ENCODE measurements at regions not wholly inside any gene's neighbourhood (a gene's known extent, or its start where the extent isn't known, plus 50 kb on each side); places are given as distances from the start of the nearest gene placed in this dataset.

GRCh38 chr7:16265863-16266458, 155.4 kb downstream of the CRPPA start:
- H3K36me3 ChIP-seq (ENCODE audit: control insufficient read depth, insufficient read depth, low read length), result no peaks in the 10 kb centered on the region
- no peaks in the 10 kb centered on the region for H3K27me3 ChIP-seq (ENCODE audit: control insufficient read depth, insufficient read depth, low read length)
- no peak for TF ChIP-seq EZH2 (IDR thresholded peaks at IDR 0.05; ENCODE audit: low read length, missing control alignments)
- TF ChIP-seq CTCF (conservative IDR thresholded peaks at IDR 0.05 in 1 of 2, IDR thresholded peaks at IDR 0.05 in 1 of 2; ENCODE audit: low read depth in 1 of 2, low read length in 2 of 2), result no peak
- no peaks in the 10 kb centered on the region for H4K20me1 ChIP-seq (ENCODE audit: control insufficient read depth, extremely low read depth, insufficient read depth, low read length)
- H3K4me2 ChIP-seq (ENCODE audit: extremely low read depth, insufficient read depth, low read length), result no peak overlapping the region
- H3K9me3 ChIP-seq (ENCODE audit: control insufficient read depth, insufficient read depth, low read depth, low read length), result no peaks in the 10 kb centered on the region
- H3K4me1 ChIP-seq (ENCODE audit: control insufficient read depth, extremely low read depth, insufficient read depth, low read length), result peaks cover 2% of the 10 kb centered on the region
- no peak overlapping the region for H3K9ac ChIP-seq (ENCODE audit: insufficient read depth, low read length)
- H3K27ac ChIP-seq (ENCODE audit: insufficient read depth, low read length), result no peak overlapping the region
- H3K4me3 ChIP-seq (replicated peaks in 1 of 4; ENCODE audit: control extremely low read depth in 1 of 4, insufficient read depth in 1 of 4, low read depth in 3 of 4, low read length in 4 of 4), result no peak overlapping the region
- no peaks in the 10 kb centered on the region for H3K79me2 ChIP-seq (ENCODE audit: control insufficient read depth, insufficient read depth, low read length)
- no peak for DNase-seq (ENCODE audit: low read depth in 2 of 2)
- no peak overlapping the region for H2AFZ ChIP-seq (ENCODE audit: low read length)

GRCh38 chr7:16264823-16265804, 156.2 kb downstream of the CRPPA start:
- no peak overlapping the region for H3K27ac ChIP-seq (ENCODE audit: insufficient read depth, low read length)
- DNase-seq (ENCODE audit: low read depth in 2 of 2), result no peak
- H4K20me1 ChIP-seq (ENCODE audit: control insufficient read depth, extremely low read depth, insufficient read depth, low read length), result no peaks in the 10 kb centered on the region

More at GRCh38 chr7:16264823-16265804, 156.2 kb downstream of the CRPPA start:
- Histone ChIP-seq H3K4me3 (replicated peaks in 1 of 4; ENCODE audit: control extremely low read depth in 1 of 4, insufficient read depth in 1 of 4, low read depth in 3 of 4, low read length in 4 of 4) (no peak overlapping the region), H3K4me1 (ENCODE audit: control insufficient read depth, extremely low read depth, insufficient read depth, low read length) (peaks cover 2% of the 10 kb centered on the region), H3K9ac (ENCODE audit: insufficient read depth, low read length) (no peak overlapping the region), H3K79me2 (ENCODE audit: control insufficient read depth, insufficient read depth, low read length) (no peaks in the 10 kb centered on the region), H3K27me3 (ENCODE audit: control insufficient read depth, insufficient read depth, low read length) (no peaks in the 10 kb centered on the region), H3K36me3 (ENCODE audit: control insufficient read depth, insufficient read depth, low read length) (no peaks in the 10 kb centered on the region), H2AFZ (ENCODE audit: low read length) (no peak overlapping the region), H3K4me2 (ENCODE audit: extremely low read depth, insufficient read depth, low read length) (no peak overlapping the region), H3K9me3 (ENCODE audit: control insufficient read depth, insufficient read depth, low read depth, low read length) (no peaks in the 10 kb centered on the region)
- TF ChIP-seq CTCF (conservative IDR thresholded peaks at IDR 0.05 in 1 of 2, IDR thresholded peaks at IDR 0.05 in 1 of 2; ENCODE audit: low read depth in 1 of 2, low read length in 2 of 2), result no peak
- TF ChIP-seq EZH2 (IDR thresholded peaks at IDR 0.05; ENCODE audit: low read length, missing control alignments), result no peak
